GM12873 (cell line): ENCODE measurements at regions not wholly inside any gene's neighbourhood (a gene's known extent, or its start where the extent isn't known, plus 50 kb on each side); places are given as distances from the start of the nearest gene placed in this dataset.

Experiments
- TF ChIP-seq, protein P1 (sequence below): IDR thresholded peaks from 2 replicates; pipeline ENCODE4 v1.5.1; 2012; ENCODE audit warnings: low read depth, mild to moderate bottlenecking, moderate library complexity, low read length, control low read depth; ENCODE audit not compliant: insufficient read depth; ENCODE audit errors: missing control alignments

GRCh38 chr4:83864097-83864817 lies 328.3 kb downstream of the GPAT3 start:
- TF ChIP-seq, protein P1, sequence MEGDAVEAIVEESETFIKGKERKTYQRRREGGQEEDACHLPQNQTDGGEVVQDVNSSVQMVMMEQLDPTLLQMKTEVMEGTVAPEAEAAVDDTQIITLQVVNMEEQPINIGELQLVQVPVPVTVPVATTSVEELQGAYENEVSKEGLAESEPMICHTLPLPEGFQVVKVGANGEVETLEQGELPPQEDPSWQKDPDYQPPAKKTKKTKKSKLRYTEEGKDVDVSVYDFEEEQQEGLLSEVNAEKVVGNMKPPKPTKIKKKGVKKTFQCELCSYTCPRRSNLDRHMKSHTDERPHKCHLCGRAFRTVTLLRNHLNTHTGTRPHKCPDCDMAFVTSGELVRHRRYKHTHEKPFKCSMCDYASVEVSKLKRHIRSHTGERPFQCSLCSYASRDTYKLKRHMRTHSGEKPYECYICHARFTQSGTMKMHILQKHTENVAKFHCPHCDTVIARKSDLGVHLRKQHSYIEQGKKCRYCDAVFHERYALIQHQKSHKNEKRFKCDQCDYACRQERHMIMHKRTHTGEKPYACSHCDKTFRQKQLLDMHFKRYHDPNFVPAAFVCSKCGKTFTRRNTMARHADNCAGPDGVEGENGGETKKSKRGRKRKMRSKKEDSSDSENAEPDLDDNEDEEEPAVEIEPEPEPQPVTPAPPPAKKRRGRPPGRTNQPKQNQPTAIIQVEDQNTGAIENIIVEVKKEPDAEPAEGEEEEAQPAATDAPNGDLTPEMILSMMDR = no peak

GRCh38 chr4:83862471-83862870 lies 326.6 kb downstream of the GPAT3 start:
- TF ChIP-seq, protein P1 = no peak

DNA sequence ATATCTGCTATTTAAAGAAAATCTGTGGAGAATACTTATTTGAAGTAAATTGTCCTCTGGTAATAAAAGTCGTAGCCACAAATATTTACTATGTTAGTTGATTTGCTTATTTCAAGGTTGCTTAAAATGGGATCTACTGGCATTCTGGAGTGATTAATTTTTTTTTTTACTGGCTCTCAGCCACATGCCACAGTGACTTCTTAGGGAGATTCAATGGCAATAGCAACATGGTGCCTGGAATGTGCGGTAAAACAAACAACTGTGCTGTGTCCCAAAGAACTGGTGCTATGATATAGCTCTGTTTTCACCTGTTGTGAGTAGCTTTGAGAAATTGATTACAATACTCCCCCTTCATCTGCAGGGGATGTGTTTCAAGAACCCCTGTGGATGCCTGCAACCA lies 324.3 kb downstream of the GPAT3 start:
- TF ChIP-seq, protein P1 = no peak

DNA sequence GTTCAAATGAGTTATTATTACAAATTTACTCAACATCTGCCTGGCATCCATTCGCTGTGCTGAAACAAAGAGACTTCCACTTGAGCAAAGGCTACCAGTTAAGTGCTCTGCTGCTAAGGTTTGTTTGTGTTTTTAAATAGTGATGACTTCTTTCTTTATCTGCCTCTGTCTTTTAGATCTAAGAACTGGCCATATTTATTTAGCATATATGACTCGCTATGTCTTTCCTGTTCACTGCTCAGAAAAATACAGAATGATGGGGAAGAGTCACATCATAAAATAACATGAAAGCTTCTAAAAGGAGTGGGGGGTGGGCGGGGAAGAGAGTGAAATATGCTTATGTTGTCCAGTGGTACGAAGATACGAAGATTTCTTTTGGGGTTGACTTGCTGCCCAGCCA lies 322.2 kb downstream of the GPAT3 start:
- TF ChIP-seq, protein P1 = no peak

GRCh38 chr4:83855044-83855443 lies 319.1 kb downstream of the GPAT3 start:
- TF ChIP-seq, protein P1 = no peak

GRCh38 chr4:83852085-83852451 lies 316.2 kb downstream of the GPAT3 start:
- TF ChIP-seq, protein P1 = no peak

DNA sequence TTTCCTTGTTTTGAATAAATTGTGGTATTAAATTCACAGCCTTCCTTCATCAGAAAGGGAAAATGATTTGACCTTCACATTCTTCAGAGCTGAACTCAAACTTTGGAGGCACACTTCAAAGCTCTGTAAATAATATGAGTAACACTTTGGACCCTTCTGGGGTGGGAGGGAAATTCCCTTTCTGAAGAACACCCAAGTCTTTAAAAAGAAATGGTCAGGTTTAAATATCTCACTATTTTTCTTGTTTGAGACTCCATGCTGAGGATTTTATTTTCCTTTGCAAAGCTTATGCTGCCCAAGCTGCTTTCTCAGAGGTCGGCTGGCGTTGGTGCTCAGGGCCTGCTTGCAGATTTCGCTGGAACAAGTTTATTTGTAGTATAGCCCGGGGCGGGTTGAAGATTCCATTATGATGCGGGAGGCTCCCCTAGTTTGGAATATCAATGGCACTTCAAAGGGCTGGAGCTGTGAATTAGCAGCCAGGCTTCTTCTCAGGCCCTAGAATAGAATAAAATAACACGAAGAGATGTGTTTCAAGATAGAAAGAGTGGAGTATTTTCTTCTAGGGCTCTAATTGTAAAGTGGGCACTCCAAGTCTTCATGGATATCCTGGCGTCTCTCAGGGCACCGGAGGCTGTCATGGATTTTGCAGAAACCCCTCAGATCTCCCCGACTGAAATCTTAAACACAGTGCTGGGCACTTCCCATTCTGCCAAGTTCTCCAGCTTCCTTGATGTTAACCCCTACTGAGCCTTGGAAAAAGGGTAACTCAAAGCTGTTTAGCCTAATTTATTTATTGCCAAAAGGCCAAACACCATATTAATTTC lies 315.6 kb downstream of the GPAT3 start:
- TF ChIP-seq, protein P1 = no peak
